C4-2B (cell line): ENCODE measurements at regions not wholly inside any gene's neighbourhood (a gene's known extent, or its start where the extent isn't known, plus 50 kb on each side); places are given as distances from the start of the nearest gene placed in this dataset.

ENCODE experiments used
- CTCF ChIP-seq: fragments of 450-650 bp; conservative IDR thresholded peaks from 2 replicates; pipeline ENCODE4 v1.5.1; 2017; ENCODE audit warnings: mild to moderate bottlenecking
- ZFX ChIP-seq: fragments of 450-650 bp; IDR thresholded peaks from 2 replicates; pipeline ENCODE4 v1.6.1; 2017

- TF ChIP-seq CTCF (no peak), ZFX (no peak)
Measured at GRCh38 chr2:220185766-220186305, 558.4 kb downstream of the SLC4A3 start.
